NCI-H187 treated with DMSO at 0.1 percent for 48 hours (cell line): ENCODE measurements at regions not wholly inside any gene's neighbourhood (a gene's known extent, or its start where the extent isn't known, plus 50 kb on each side); places are given as distances from the start of the nearest gene placed in this dataset.
"Not testable (repeated sequence)": the region's sequence is repeated elsewhere in the genome, so short reads cannot be mapped to it uniquely, and the experiment has no call there.

Source experiments
- DNase-seq: peaks from one replicate; lab custom pipeline; 2025; lab: John Stamatoyannopoulos, UW

DNA sequence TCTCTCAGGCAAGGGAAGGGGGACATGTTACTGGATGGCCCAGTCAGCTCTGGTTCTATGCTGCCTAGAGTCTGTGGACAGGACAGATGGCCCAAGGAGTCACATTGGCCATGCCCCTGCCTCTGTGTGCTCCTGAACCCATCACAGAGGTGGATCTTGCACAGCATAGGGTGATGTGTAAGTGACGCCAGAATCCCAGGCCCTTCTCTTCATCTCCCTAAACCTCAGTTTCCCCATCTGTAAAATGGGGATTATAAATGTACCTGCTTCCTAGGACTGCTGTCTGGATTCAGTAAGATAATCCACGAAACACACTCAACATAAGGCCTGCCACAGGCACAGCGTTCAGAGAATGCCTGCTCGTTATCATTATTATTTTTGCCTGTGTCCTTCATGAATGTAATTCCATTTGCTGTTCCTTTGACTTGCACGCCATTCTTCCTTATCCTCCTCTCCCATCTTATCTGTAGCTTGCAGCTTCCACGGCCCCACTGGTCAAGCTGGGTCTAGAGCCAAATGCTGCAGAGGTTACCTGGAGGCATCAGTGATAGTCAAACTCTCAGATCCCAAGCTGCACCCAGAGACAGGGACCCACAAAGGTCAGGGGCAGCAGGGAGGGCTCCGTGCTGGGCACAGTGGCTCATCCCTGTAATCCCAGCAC, 207.0 kb downstream of the MN1 start:
- no peak for DNase-seq

DNA sequence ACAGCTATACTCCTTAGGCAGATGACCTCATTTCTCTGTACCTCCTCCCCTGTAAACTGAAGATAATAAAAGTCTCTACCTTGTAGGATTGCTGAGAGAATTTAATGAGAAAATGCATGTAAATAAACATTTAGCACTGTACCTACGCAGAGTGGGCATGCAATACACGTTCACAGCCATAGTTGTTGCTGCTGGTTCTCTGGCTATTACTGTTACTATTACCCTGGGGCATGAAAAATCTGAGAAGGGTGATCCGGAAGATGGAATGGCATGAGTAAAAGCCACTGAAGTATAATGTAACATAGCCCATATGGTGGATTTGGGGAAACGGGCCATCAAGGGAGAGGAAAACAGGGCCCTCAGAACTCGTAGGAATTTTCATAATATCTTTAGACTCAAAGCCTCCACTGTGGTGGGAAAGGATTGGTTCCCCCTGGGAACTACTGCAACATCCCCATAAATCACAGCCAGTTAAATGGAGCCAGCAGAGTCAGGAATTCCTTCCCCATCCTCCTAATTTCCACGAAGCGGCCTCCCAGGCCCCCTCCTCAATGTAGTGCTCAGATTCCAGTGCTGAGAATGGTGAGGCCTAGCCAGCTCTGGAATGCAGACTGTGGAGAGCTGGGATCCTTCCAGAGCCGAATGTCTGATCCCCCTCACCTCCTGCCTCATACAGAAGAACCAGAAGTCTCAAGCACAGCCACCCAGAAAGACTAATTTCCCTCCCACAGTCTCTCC, 205.3 kb downstream of the MN1 start:
- no peak for DNase-seq

DNA sequence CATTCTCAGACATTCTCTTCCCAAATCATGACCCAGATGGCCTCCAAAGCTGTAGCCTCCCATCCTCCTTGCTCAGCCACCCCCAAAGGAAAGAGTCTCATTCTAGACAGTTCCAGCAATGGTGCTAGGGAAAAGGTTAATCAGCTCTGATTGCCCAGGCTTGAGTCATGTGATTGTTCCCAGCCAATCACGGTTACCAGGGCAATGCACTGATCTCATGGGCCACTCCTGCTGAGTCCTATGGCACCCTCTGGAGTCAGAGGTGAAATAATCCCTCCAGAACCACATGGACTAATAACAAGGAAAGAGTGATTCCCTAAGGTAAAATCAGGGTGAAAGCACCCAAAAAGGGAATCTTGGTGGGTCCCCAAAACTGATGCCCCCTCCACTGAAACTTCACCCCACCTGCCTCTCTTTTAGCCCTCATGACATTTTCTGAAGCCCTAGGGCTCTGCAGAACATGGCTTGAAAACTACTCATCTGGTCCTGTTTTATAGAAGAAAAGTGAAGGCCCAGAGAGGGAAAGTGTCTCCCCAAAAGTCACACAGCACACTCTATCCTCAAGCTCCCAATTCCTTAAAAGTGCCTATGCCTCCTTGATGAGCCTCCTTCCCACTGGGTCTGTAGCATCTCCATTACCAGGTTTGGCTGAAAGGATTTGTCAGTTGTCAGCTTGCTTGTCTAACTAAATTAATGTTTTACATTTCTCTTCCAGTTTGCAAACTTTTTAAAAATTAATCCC, 203.7 kb downstream of the MN1 start:
- DNase-seq = no peak

DNA sequence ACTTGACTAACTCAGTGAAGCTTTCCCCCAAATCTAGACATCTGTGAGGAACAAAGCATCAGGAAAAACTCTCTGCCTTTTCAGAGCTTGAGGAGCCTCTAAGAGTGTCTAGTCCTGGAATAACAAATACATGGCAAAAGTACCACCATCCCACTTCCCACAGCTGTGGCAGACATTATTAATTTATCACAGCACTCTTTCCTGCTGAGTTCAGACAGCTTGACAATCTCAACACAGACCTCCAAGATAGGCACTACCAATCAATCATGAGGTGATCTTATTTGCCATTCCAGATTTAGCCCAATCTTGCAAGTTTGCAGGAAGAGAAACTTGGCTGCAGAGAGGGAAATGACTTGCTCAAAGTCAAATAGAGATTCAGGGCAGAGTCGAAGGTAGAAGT, 202.8 kb downstream of the MN1 start:
- no peak for DNase-seq

DNA sequence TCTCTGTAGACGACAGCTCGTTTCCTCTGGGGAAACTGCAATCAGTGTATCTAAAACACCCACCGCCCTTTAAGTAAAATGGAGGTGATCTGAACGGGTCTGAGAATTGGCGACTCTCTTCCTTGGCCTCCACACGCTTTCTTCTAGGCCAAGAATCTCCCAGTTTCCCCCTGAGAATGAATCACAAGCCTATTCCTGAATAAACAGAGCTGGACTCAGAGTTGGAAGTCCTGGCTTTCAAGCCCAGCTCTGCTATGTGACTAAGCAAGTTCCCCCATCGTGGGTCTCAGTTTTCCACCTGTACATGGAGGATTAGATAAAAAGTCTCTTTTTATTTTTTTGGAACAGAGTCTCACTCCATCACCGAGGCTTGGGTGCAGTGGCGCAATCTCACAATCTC, 200.4 kb downstream of the MN1 start:
- DNase-seq = no peak

DNA sequence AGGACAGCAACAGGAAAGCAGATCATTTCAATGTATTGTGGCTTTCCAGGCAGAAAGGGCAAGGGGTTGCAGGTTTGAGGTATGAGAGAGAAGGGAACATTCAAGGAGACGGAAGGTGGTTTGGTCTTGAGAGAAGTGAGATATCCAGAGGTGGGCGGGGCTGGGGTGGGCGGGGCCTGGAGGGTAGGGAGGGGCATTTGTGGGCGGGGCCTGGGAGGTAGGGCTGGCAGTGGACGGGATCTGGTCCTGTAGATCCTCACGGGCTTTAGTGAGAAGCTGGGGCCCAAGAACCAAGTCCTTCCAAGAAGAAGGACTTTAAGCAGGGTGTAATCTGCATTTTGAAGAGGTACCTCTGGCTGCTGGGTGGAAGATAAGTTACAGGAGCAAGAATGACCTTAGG, 199.2 kb downstream of the MN1 start:
- no peak for DNase-seq

DNA sequence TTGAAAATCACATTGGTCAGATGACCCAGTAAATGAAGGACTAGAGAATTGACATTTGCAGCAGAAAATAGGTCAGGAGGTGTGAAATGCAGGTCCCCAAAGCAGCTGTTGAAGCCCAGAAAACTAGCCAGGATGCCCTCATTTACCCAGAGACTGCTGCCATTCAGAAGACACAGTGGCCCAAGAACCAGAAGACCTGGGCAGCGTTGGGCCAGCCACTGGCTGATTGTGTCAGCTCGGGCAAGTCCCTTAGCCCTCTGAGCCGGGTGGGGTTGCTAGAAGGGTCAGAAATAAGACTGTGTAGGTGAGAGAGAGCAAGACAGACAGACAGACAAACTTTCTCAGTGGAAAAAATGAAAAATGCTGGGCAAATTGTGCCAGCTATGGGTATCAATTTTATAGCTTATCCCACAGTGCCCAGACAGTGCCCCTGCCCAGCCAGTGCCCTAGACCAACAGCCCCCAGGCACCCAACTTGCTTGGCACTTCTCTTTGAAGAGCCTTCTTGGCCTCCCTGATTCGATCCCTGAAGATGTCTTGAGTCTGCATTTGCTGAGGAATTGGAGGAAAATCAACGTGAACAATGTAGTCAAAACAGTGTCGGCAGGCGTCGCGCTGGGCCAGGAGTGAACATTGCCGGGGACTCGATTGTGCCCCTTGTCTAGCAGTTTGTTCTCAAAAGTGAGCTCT, 198.3 kb downstream of the MN1 start:
- no peak for DNase-seq

DNA sequence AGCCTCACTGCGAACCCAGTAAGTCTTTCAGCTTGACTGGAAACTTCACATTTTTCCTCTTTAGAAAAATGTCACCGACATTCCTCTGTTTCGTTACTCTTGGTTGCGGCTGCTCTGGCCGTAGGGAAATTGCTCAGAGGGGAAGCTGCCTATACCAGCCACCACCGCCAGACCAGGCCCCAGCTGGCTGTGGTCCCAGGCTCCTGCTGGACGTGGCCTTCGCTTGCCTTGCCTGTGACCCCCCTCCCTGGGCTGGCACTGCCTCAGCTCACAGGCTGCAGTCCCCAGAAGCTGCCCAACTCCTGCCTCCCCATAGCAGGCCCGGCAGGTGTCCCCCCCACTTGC, 197.8 kb downstream of the MN1 start:
- no peak for DNase-seq

DNA sequence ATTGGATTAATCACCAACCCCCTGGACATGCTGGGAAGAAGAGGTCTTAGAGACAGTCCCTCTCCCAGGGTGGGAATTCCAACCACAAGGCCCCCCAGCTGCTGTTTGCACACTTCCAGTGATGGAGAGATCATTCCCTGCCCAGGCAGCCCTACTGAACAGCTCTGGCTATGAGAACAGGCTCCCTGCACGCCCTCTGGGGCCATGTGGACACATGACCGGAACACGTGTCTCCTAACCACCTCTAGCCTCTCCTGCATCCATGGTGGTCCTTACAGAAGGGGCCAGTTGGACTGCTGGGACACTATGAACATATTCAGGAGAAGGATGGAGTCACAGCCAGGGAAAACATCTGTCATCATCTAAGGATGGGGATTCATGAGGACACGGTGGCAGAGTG, 196.2 kb downstream of the MN1 start:
- DNase-seq = no peak

DNA sequence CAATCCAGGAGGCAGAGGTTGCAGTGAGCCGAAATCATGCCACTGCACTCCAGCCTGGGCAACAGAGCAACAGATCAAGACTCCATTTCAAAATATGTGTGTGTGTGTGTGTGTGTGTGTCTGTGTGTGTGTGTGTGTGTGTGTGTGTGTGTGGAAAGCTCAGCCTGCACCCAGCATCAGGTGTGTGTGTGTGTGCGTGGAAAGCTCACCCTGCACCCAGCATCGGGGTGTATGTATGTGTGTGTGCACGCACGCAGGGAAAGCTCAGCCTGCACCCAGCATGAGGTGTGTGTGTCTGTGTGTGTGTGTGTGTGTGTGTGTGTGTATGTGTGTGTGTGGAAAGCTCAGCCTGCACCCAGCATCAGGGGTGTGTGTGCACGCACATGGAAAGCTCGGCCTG, 193.8 kb downstream of the MN1 start:
- DNase-seq = not testable (repeated sequence)

DNA sequence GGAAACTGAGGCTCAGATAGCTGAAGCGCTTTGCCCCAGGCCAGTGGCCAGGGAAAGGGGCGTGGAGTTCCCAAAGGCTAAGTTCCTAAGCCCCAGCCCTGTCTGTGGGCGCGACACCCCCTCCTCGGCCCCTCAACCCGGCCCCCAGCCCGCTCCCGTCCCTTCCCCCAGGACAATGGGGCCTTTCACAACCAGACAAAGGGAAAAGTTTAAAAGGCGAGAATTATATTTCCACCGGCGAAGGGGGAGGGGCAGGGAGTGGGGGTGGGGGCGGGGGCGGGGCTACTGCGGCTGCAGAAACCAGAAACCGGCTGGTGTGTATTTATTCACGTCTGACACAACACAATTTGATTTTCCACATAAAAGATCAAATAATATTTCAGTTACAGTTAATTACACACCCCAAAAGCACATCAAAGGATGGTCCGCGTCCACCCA, 192.1 kb downstream of the MN1 start:
- DNase-seq = no peak

DNA sequence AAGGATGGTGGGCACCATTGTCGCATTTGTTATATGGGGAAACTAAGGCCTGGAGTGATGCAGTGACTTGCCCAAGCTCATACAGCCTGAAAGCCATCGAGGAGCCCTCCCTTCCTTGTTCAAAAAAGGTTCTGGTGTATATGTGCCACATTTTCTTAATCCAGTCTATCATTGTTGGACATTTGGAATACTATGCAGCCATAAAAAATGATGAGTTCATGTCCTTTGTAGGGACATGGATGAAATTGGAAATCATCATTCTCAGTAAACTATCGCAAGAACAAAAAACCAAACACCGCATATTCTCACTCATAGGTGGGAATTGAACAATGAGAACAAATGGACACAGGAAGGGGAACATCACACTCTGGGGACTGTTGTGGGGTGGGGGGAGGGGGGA, 191.4 kb downstream of the MN1 start:
- not testable (repeated sequence) for DNase-seq

DNA sequence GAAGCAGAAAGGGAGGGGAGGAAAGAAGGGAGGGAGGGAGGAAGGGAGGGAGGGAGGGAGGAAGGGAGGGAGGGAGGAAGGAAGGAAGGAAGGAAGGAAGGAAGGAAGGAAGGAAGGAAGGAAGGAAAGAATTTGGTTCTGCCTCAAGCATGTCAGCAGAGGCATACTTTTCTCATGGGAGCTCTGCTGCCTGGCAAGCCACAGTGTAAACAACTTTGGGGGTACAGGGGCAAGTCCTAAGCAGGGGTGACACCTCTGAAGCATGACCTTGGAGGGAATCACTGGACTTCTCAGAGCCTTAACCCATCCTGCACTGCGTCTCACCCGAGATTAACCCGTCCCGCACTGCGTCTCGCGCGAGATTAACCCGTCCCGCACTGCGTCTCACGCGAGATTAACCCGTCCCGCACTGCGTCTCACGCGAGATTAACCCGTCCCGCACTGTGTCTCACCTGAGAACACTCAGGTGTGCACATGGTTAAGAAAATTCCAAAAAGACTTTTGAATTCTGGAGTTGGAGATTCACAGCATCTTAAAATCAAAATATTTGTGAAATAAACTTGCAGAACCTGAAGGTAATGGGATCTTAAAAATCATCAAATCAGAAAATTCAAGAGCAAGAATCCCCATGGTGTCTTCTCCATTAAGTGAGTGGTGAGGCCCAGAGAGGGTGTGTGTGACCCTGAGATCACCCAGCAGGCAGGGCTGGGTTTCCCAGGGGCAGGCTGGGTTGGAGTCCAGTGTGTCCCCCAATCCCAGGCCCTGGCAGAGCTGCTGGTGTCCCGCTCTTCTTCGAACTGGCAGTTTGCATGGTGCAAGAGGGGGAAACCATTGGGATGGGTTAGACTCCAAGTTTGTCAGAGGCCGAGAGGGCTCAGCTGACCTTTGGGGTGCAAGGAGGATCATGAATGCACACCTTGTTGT, 190.4 kb downstream of the MN1 start:
- DNase-seq = no peak

DNA sequence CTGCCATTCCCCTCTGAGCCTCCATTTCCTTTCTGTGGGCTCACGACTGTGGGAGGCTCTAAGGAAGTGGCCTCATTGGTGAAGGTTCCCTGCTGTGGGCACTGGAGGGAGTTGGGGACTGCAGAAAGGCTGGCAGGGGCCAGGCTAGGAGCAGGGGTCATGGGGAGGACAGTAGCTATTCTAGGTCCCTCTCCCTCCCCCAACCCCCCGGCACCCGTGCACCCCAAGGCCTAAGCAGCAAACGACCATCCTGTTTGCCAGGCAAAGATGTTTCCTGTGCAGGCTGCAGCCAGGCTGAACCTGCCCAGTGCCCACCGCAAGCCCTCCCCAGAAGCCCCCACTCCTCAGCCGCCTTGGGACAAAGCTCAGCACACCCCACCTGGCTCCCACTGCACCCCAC, 189.4 kb downstream of the MN1 start:
- no peak for DNase-seq

DNA sequence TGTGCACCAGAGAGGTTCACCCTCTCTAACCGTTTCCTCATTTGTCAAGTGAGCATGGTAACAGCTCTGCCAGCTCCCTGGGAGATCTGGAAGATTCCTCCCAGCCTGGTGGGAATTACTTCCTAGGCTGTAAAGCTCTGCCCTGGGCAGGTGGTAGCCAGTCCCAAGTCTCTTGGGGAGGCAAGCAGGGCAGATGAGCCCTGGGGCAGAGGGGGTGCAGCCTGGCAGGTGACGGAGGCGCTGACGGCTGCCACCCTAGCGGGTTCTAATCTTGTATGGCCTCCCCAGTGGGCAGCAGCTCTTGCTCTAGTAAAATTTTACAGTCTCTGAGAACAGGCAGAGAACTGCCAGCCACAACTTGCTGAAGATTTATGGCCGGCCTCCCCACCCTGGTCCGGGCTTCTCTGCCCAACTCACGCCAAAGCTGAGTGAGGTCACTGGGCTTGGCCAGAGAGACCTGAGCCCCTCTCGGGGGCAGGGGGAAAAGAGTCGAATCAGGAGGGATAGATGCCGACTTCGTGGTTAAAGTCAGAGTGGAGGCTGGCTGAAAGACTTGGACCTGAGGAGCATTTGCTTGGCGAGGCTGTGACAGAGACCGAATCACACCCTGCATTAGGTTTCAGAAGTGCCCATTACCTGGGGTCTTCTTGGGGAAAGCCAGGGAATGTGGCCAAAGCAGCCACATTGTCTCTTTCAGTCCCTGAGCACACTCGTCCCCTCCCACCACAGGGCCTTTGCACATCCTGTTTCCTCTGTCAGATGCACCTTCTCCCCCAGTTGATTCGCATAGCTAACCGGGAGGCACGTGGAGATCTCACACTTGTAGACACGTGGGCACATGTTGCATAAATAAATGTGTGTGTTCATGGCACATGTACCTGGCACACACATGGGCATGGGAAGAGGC, 188.2 kb downstream of the MN1 start:
- DNase-seq = no peak

DNA sequence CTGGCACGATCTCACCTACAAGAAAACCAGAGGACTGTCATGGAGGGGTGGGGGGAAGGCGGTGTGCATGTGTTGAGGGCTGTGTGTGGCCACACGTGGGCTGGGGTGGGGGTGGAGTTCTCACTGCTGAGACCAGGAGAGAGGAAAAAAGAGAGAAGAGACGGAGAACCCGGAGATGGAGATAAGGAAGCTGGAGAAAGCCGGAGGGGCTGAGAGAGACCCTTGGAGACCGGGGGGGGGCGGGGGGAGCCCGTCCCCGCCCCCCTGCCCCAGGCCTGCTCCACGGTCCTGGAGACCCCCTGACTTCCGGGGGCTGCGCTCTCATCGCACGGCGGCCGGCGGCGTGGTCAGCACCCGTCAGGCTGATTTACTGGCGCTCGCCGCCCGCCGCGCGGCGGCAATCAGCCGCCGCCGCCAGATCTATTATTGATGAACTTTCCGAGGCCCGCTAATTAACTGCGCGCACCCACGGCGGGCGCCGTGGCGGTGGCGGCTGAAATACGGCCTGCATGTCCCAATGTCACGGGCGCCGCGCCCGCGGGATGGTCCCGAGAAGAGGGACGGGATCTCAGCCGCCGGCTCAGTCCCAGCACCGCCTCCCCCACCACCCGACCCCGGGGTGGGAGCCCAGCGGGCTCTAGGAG, 187.4 kb downstream of the MN1 start:
- DNase-seq = no peak

DNA sequence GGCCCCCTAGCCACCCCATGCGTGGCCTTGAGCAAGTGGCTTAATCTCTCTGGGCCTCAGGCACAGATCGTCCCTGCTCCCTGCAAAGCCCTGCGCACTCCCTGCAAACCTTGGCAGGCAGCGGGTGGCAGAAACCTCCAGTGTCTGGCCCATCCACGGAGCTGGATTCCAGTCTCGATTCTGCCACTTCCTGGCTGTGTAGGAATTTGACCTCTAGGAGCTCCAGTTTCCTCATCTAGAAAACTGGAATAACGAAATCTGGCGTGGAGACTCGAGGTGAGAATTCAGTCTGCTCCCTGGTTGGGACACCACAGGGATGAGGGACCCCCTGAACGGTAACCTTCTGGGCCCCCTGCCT, 186.9 kb downstream of the MN1 start:
- no peak for DNase-seq

DNA sequence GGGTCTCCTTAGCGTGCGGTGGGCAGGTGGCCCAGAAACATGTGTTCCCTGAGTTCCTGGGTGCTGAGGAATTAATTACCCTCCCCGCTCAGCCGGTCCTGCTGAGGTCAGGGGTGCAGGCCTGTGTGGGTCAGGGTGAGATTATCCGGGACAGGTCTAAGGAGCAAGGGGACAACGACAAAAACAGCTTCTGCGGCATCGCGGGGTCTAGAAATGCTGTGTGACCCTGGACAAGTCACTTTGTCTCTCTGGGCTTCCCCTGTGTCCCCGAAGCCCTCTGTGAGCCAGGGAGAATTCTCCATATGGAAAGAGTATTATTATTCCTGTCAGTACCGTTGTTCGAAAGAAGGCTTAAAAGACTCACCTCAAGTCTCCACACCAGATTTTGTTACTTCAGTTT, 186.1 kb downstream of the MN1 start:
- no peak for DNase-seq

DNA sequence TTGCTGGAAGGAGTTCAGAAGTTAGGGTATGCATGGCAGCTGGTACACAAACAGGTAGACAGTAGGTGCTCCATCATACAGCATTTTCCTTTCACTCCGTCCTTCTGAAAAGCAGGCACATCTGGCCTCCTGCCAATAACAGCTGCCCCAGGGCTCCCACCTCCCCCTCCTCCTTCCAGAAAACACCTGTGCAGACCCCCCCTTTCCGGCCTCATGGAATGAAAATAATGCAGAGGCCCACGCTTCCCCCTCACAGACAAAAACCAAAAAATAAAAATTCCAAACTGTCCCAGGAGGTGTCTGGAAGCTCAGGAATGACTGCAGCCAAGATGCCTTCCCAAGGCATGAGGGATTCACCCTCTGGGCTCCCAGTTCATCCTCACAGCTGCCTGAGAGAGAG, 185.5 kb downstream of the MN1 start:
- DNase-seq = no peak

DNA sequence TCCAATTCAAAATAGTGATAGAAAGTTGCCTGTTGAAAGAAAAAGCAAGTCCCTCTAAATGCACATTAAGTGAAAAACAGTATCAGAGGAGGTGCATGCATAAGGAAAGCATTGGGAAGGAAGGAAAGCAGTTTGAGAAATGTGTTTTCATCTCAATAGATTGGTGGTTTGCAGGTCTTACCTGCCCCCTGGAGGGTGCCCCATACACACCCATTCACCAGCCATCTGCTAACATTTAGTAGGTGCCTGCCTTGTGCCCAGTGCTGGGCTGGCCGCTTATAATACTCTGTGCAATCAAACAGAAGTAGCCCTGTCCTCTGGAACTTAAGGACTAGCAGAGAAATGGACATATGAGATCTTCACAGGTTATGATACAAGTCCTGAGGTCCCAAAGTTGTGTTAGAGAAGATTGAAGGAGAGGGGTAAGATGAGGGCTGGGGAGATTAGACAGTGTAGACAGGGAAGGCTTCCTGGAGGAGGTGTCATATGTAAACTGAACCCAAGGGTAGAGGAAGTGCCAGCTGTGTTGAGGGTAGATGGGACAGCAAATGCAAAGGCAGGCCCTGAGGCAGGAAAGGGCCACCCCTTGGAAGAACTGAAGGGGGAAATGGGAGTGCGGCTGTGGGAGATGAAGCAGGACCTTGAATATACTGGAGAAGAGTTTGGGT, 184.2 kb downstream of the MN1 start:
- DNase-seq = no peak
